NCI-H774 (cell line): ENCODE measurements at regions not wholly inside any gene's neighbourhood (a gene's known extent, or its start where the extent isn't known, plus 50 kb on each side); places are given as distances from the start of the nearest gene placed in this dataset.
A peak's percentile ranks its signal among the peaks of the same experiment; 100 is the strongest.
"Not testable (repeated sequence)": the region's sequence is repeated elsewhere in the genome, so short reads cannot be mapped to it uniquely, and the experiment has no call there.

ENCODE experiments used
- DNase-seq: peaks from one replicate; lab custom pipeline; 2025; lab: John Stamatoyannopoulos, UW

- DNase-seq, result no peak
Observed at GRCh38 chr2:5148392-5149085, 543.6 kb upstream of the SOX11 start.

GRCh38 chr2:5150871-5151270, 541.3 kb upstream of the SOX11 start:
- no peak for DNase-seq

GRCh38 chr2:5164776-5165525, 527.2 kb upstream of the SOX11 start:
- DNase-seq, result no peak

GRCh38 chr2:5172923-5173322, 519.3 kb upstream of the SOX11 start:
- no peak for DNase-seq

GRCh38 chr2:5173876-5174535, 518.2 kb upstream of the SOX11 start:
- no peak for DNase-seq

- DNase-seq, result peak; percentile 24
Observed at GRCh38 chr2:5175231-5175630, 517.0 kb upstream of the SOX11 start.

- no peak for DNase-seq
Observed at GRCh38 chr2:5176764-5177163, 515.4 kb upstream of the SOX11 start.

GRCh38 chr2:5183031-5183430, 509.2 kb upstream of the SOX11 start:
- DNase-seq, result no peak

GRCh38 chr2:5187283-5187682, 504.9 kb upstream of the SOX11 start:
- DNase-seq, result no peak

- no peak for DNase-seq
Observed at GRCh38 chr2:5188636-5189035, 503.5 kb upstream of the SOX11 start.

- DNase-seq, result no peak
Observed at GRCh38 chr2:5190023-5190422, 502.2 kb upstream of the SOX11 start.

GRCh38 chr2:5195636-5196035, 496.5 kb upstream of the SOX11 start:
- DNase-seq, result no peak

GRCh38 chr2:5203134-5203755, 488.9 kb upstream of the SOX11 start:
- DNase-seq, result no peak

GRCh38 chr2:5206742-5207141, 485.4 kb upstream of the SOX11 start:
- not testable (repeated sequence) for DNase-seq

- DNase-seq, result no peak
Observed at GRCh38 chr2:5215989-5216607, 476.1 kb upstream of the SOX11 start.

GRCh38 chr2:5227062-5227699, 465.0 kb upstream of the SOX11 start:
- no peak for DNase-seq

- DNase-seq, result no peak
Observed at GRCh38 chr2:5229574-5229973, 462.6 kb upstream of the SOX11 start.

- no peak for DNase-seq
Observed at GRCh38 chr2:5230444-5230843, 461.7 kb upstream of the SOX11 start.

- no peak for DNase-seq
Observed at GRCh38 chr2:5230855-5231254, 461.3 kb upstream of the SOX11 start.

- no peak for DNase-seq
Observed at GRCh38 chr2:5231287-5231686, 460.9 kb upstream of the SOX11 start.

- DNase-seq, result no peak
Observed at GRCh38 chr2:5234563-5234962, 457.6 kb upstream of the SOX11 start.

- no peak for DNase-seq
Observed at GRCh38 chr2:5235701-5236100, 456.5 kb upstream of the SOX11 start.
